Body of pancreas (tissue), 4 donors: ENCODE measurements at regions not wholly inside any gene's neighbourhood (a gene's known extent, or its start where the extent isn't known, plus 50 kb on each side); places are given as distances from the start of the nearest gene placed in this dataset.
A peak's percentile ranks its signal among the peaks of the same experiment; 100 is the strongest.

ENCODE experiments used
- ATAC-seq: fragments of 150-250 bp; one replicate; pipeline ENCODE4 v1.9.1; 2016
- DNase-seq, 4 donors: peaks; one replicate each; pipeline ENCODE4 v3.0.0-alpha.2; 2019
- H3K27ac ChIP-seq, 4 donors: fragments of 200-600 bp; sonication (generic); 1 replicate in 3 of 4; 2 replicates in 1 of 4; pipeline versions ENCODE4 v1.5.1 to v1.6.1; 2016 to 2019; ENCODE audit warnings: mild to moderate bottlenecking in 1 of 4, mixed read lengths in 1 of 4, moderate library complexity in 1 of 4
- H3K27me3 ChIP-seq, 2 donors: fragments of 200-600 bp; sonication (generic); one replicate each; pipeline ENCODE4 v1.6.0; 2016; ENCODE audit warnings: mild to moderate bottlenecking in 1 of 2
- H3K36me3 ChIP-seq, 2 donors: fragments of 200-600 bp; sonication (generic); replicated peaks in 1 of 2; 2 replicates each; pipeline ENCODE4 v1.5.1; 2016; ENCODE audit warnings: low read depth in 2 of 2; ENCODE audit not compliant: insufficient read depth in 1 of 2
- H3K4me1 ChIP-seq: fragments of 200-600 bp; sonication (generic); one replicate; pipeline ENCODE4 v1.6.0; 2016
- H3K4me3 ChIP-seq, 2 donors: fragments of 200-600 bp; sonication (generic); 1 replicate in 1 of 2; 2 replicates in 1 of 2; pipeline ENCODE4 v1.5.1; 2016 to 2019
- H3K9me3 ChIP-seq, 3 donors: fragments of 200-600 bp; sonication (generic); 1 replicate in 2 of 3; 2 replicates in 1 of 3; pipeline ENCODE4 v1.5.1; 2016
- POLR2A ChIP-seq, 3 donors: fragments of 450-650 bp; IDR thresholded peaks; one replicate each; pipeline ENCODE4 v1.6.1; 2016; ENCODE audit warnings: antibody characterized with exemption in 3 of 3, mild to moderate bottlenecking in 2 of 3
- WGBS, 2 donors: methylation state at CpG; one replicate each; pipeline ENCODE4 v1.1.5; 2017; 5-methylcytosine and 5-hydroxymethylcytosine counted together
- intact Hi-C: fragments of 100-400 bp; cut with DNase I; formaldehyde crosslinking; loops from one replicate; pipeline ENCODE4 v1.15.1; 2023
- TF ChIP-seq, protein P1 (sequence below), 7 experiments: fragments of 450-650 bp in 4 of 7; fragments of 200-600 bp in 3 of 7; sonication (generic) in 3 of 7; IDR thresholded peaks; one replicate each; pipeline ENCODE4 v1.5.1; 2016 to 2019; ENCODE audit warnings: antibody characterized with exemption in 7 of 7

DNA sequence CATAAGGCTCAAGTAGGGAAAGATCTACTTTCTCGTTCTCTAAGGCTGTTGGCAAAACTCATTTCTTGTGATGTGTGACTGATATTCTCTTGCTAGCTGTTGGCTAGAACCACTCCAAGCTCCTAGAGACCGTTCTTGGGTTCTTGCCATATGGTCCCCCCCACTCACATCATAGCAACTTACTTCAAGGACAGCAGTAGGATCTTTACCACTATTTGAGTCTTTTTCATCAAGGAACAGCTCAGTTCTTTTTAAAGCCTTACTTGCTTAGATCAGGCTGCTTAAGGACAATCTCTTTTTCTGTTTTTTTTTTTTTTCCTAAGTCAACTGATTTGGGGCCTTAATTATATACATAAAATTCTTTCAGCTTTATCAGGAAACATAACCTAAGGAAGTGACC lies 251.1 kb downstream of the GPR37 start:
- intact Hi-C loops: no loop called here
- Histone ChIP-seq H3K4me1 (no peaks in the 10 kb centered on the region), H3K27me3 (no peaks in the 10 kb centered on the region), H3K36me3 (no peaks in the 10 kb centered on the region), H3K27ac (no peak overlapping the region), H3K9me3 (no peaks in the 10 kb centered on the region), H3K4me3 (no peak overlapping the region)
- no peak for DNase-seq
- no peak for ATAC-seq
- WGBS, 2 donors: 67 to 74% methylated on average over 2 of the region's 2 CpGs
- TF ChIP-seq POLR2A (IDR thresholded peaks at IDR 0.05): no peak
- TF ChIP-seq, protein P1, sequence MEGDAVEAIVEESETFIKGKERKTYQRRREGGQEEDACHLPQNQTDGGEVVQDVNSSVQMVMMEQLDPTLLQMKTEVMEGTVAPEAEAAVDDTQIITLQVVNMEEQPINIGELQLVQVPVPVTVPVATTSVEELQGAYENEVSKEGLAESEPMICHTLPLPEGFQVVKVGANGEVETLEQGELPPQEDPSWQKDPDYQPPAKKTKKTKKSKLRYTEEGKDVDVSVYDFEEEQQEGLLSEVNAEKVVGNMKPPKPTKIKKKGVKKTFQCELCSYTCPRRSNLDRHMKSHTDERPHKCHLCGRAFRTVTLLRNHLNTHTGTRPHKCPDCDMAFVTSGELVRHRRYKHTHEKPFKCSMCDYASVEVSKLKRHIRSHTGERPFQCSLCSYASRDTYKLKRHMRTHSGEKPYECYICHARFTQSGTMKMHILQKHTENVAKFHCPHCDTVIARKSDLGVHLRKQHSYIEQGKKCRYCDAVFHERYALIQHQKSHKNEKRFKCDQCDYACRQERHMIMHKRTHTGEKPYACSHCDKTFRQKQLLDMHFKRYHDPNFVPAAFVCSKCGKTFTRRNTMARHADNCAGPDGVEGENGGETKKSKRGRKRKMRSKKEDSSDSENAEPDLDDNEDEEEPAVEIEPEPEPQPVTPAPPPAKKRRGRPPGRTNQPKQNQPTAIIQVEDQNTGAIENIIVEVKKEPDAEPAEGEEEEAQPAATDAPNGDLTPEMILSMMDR (IDR thresholded peaks at IDR 0.05): no peak

DNA sequence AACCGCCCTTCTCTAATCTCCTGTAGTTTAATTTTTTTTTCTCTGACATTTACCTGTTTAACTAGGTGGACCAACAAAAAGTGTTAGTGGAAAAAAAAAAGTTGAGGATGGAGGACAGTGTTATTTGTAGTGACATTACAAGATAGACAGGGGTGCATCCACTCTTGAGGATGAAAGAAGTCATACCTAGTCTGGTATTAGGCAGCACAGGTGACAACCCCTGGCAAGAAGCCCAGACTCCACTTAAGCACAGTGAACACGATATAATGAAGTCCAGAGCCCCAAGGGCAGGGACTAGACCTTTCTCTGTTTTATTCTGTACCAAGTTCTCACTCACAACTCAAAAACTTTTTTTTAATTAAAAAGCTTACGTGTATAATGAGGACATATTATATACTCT lies 268.4 kb downstream of the GPR37 start:
- H3K27me3 ChIP-seq: no peaks in the 10 kb centered on the region
- 33 to 44% methylated on average over 3 of the region's 3 CpGs for WGBS, 2 donors
- no peak overlapping the region for H3K4me3 ChIP-seq
- TF ChIP-seq, protein P1 (IDR thresholded peaks at IDR 0.05): no peak
- no peak for TF ChIP-seq POLR2A (IDR thresholded peaks at IDR 0.05)
- H3K4me1 ChIP-seq: no peaks in the 10 kb centered on the region
- no peaks in the 10 kb centered on the region for H3K9me3 ChIP-seq
- no peak overlapping the region for H3K27ac ChIP-seq
- no peaks in the 10 kb centered on the region for H3K36me3 ChIP-seq
- ATAC-seq (no peak), DNase-seq (peak in 3 of 4 donors; percentile 20 to 52 (median 37))
- intact Hi-C loops: no loop called here

DNA sequence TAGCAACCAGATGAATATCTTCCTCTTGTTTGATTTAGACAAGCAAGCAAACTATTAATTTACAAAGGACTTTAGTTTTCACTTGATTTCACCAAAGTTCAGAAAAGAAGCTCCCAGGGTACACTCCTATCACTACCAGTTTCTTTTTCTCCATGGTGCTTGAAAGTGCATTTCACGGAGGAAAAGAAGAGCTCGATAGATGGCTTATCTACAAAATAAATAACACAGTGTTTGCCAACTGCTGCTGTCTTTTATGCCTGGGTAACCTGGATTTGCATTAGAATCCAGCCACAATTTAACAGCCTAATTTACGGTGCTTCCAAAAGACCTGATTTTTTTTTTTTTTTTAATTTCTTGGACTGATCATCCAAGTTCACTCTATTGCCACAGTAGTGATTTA lies 275.7 kb downstream of the GPR37 start:
- DNase-seq (no peak), ATAC-seq (no peak)
- H3K4me1 ChIP-seq: peaks cover 10% of the 10 kb centered on the region
- no peak overlapping the region for H3K4me3 ChIP-seq
- H3K9me3 ChIP-seq: no peaks in the 10 kb centered on the region
- H3K27me3 ChIP-seq: no peaks in the 10 kb centered on the region
- intact Hi-C loops: no loop called here
- no peak overlapping the region for H3K27ac ChIP-seq
- WGBS, 2 donors: 11 to 18% methylated on average over 3 of the region's 3 CpGs
- TF ChIP-seq POLR2A (IDR thresholded peaks at IDR 0.05): no peak
- TF ChIP-seq, protein P1 (IDR thresholded peaks at IDR 0.05): no peak
- no peaks in the 10 kb centered on the region for H3K36me3 ChIP-seq

DNA sequence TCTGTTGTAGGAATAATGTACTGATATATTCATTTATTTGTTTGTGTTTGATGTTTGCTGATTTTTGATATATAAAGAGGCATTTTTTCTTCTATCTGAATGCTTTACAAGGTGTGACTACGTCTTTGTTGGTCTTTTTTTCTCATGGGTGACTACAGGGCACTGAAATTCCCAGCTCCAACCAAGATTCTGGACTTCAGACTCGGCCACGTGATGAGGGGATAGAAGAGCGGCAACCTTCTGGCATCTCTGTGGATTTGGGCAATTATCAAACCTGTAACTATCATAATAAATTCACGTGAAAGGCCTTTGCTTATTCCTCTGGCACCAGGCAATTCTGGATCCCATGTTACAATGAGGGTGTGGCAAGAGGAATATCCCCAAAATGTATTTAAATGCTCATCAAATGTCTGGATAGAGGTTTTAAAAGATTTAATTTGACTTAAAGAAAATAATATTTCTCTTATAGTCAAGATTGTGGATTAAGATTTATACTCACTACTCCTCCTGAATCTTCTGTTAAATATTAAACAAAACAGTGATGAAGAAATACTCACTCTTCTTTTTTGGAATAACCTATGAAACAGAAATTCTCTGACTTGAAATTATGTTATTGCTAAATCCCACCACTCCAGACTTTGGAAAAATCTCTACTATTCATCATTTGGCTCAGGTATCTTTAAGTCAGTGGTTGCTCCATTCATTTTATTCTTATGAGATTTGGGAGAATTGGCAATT lies 276.3 kb downstream of the GPR37 start:
- WGBS, 2 donors: 61 to 69% methylated on average over 5 of the region's 5 CpGs
- Histone ChIP-seq H3K27me3 (no peaks in the 10 kb centered on the region), H3K36me3 (no peaks in the 10 kb centered on the region), H3K4me3 (no peak overlapping the region), H3K4me1 (peaks cover 10% of the 10 kb centered on the region), H3K9me3 (no peaks in the 10 kb centered on the region), H3K27ac (no peak overlapping the region)
- ATAC-seq (no peak), DNase-seq (no peak)
- intact Hi-C loops: no loop called here
- TF ChIP-seq, protein P1 (IDR thresholded peaks at IDR 0.05): no peak
- TF ChIP-seq POLR2A (IDR thresholded peaks at IDR 0.05): no peak

DNA sequence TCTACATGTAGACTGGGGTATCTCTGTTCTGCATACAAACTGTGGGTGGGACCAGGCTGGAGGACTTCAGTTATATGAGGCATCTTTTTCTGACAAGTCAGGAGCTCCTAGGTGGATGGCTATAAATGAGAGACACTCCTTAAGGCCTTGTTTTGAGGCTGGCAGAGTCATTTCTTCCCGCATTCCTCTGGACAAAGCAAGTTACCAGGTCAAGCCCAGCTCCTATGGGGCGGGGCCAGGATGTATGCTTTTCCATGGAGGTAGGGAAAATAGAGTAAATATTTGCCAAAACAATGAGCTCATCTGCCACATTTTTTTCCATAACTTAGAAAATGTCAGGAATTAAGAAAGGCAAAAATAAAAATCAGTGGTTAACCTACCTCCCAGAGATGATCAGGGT lies 283.4 kb downstream of the GPR37 start:
- no peak overlapping the region for H3K27ac ChIP-seq
- no peaks in the 10 kb centered on the region for H3K27me3 ChIP-seq
- WGBS, 2 donors: 65 to 82% methylated on average over 2 of the region's 2 CpGs
- H3K4me1 ChIP-seq: no peaks in the 10 kb centered on the region
- TF ChIP-seq, protein P1 (IDR thresholded peaks at IDR 0.05): no peak
- no peak for TF ChIP-seq POLR2A (IDR thresholded peaks at IDR 0.05)
- H3K4me3 ChIP-seq: no peak overlapping the region
- no peak for ATAC-seq
- intact Hi-C loops: no loop called here
- DNase-seq: no peak
- H3K36me3 ChIP-seq: no peaks in the 10 kb centered on the region
- no peaks in the 10 kb centered on the region for H3K9me3 ChIP-seq
